Cardiac fibroblast (primary cell): ENCODE measurements at regions not wholly inside any gene's neighbourhood (a gene's known extent, or its start where the extent isn't known, plus 50 kb on each side); places are given as distances from the start of the nearest gene placed in this dataset.
A peak's percentile ranks its signal among the peaks of the same experiment; 100 is the strongest.

Experiments
- DNase-seq, 2 donors: peaks; one replicate each; pipeline versions ENCODE4 v3.0.0 to v3.0.0-alpha.2; 2010; ENCODE audit warnings: low read depth in 2 of 2
- H3K4me3 ChIP-seq, 2 donors: replicated peaks in 1 of 2; 1 replicate in 1 of 2; 2 replicates in 1 of 2; pipeline ENCODE4 v1.5.1; 2011; ENCODE audit warnings: low read depth in 2 of 2, low read length in 2 of 2, mild to moderate bottlenecking in 2 of 2, moderate library complexity in 1 of 2
- CTCF ChIP-seq: IDR thresholded peaks from one replicate; pipeline ENCODE4 v1.5.1; 2011; ENCODE audit warnings: low read depth, mild to moderate bottlenecking, low read length, inconsistent platforms

- TF ChIP-seq CTCF = no peak
- no peak overlapping the region for H3K4me3 ChIP-seq
- peak; percentile 21 to 34 for DNase-seq
Measured at GRCh38 chr21:27425172-27425571, 458.3 kb upstream of the ADAMTS5 start.

DNA sequence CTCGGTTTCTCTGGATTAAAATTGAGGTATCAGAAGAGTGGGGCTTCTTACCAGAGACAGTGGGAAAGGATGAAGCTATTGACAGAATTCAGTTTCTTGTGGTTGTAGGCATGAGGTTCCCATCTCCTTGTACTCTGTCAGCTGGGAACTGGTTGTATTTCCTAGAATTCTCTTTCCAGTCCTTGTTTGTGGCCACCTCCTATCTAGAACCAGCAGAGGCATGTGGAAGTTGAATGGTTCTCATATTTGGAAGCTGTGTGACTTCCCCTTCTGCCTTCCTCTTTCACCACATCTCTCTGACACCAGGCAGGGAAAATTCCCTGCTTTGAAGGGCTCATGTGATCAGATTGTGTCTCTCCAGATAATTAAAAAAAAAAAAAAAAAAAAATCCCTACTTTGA lies 457.7 kb upstream of the ADAMTS5 start:
- peak; percentile 49 to 68 for DNase-seq
- no peak for TF ChIP-seq CTCF
- no peak overlapping the region for H3K4me3 ChIP-seq

DNA sequence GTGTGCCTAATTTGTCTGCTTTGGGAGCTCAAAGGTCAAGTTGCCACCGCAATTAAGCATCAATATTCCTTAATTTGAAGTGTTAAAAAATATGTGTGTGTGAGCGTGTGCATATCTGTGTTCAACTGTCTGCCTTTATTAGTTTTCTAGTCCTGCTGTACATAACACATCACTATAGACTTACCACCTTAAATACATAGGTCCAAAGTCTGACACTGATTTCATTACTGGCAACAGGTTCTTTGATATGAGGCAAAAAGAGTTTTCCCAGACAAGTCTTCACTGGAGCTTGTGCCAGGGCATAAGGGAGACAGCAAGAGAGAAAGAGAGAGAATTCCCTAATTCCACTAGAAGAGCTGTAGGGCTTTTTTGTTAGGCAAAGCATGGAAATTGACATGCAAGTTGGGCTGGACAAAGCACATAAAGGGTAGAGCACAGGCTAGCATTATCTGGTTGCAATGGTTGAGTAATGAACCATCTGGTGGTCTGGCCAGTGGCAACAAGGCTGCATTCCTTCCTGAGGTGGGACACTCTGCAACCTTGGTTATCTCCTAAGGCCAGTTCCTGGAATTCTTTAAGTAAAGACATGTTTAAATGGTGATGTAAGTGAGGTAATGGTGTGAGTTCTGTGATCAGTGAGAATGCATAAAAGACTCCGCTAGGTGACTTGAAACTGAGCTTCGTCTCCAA lies 457.2 kb upstream of the ADAMTS5 start:
- peak; percentile 73 for DNase-seq
- no peak for TF ChIP-seq CTCF
- no peak overlapping the region for H3K4me3 ChIP-seq

GRCh38 chr21:27423038-27423437 lies 456.1 kb upstream of the ADAMTS5 start:
- no peak overlapping the region for H3K4me3 ChIP-seq
- DNase-seq = peak; percentile 88 to 97
- TF ChIP-seq CTCF = no peak

GRCh38 chr21:27422435-27422834 lies 455.5 kb upstream of the ADAMTS5 start:
- DNase-seq = peak in 1 of 2 donors; percentile 66
- TF ChIP-seq CTCF = no peak
- no peak overlapping the region for H3K4me3 ChIP-seq

DNA sequence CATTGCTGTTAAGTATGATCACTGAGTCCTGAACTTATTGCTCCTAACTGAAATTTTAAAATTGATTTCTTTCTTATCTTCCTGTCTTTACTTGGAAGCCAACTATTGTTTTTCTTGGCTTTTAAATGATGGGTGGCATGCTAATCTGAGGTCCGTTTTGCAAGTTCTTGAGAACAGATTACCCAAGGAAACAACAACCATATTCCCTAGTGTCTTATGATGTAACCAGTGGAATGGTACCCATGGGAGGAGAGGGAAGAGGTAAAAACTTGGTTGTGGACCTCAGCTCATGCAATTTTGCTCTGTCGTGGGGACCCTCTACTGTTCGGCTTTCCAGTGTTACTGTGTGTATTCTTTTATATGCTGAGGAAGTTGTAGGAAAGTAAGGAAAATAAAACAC lies 454.8 kb upstream of the ADAMTS5 start:
- DNase-seq = peak; percentile 48 to 86
- no peak for TF ChIP-seq CTCF
- no peak overlapping the region for H3K4me3 ChIP-seq

DNA sequence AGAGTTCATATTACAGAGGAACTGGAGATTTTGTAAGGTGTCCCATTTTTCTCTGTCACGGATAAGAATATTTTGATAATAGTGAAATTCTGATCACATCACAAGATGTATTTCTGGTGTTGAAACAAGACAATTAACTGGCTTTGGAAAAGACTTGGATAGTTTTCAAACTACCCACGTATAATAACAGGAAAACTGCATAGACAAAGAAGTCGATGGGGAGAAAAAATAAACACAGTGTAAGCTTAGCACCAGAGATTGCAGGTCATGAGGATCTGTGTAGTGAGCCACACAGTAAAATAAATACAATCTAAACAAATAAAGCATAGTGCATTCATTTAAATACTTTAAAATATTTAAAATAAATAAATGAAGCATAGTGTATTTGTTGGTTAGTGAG lies 452.3 kb upstream of the ADAMTS5 start:
- H3K4me3 ChIP-seq = no peak overlapping the region
- DNase-seq = peak in 1 of 2 donors; percentile 51
- TF ChIP-seq CTCF = no peak
